Vagina (tissue), 2 donors: ENCODE measurements at regions not wholly inside any gene's neighbourhood (a gene's known extent, or its start where the extent isn't known, plus 50 kb on each side); places are given as distances from the start of the nearest gene placed in this dataset.

Experiments used
- POLR2A ChIP-seq, 2 donors: fragments of 450-650 bp; IDR thresholded peaks; one replicate each; pipeline ENCODE4 v1.6.1; 2017; ENCODE audit warnings: antibody characterized with exemption in 2 of 2, mild to moderate bottlenecking in 2 of 2, moderate library complexity in 2 of 2
- TF ChIP-seq, protein P1 (sequence below), 3 experiments: fragments of 450-650 bp in 2 of 3; fragments of 200-600 bp in 1 of 3; sonication (generic) in 1 of 3; IDR thresholded peaks; one replicate each; pipeline ENCODE4 v1.5.1; 2017 to 2019; ENCODE audit warnings: antibody characterized with exemption in 3 of 3, mild to moderate bottlenecking in 2 of 3, moderate library complexity in 2 of 3

GRCh38 chr2:212752730-212753351 is 214.2 kb upstream of the ERBB4 start:
- TF ChIP-seq, protein P1, sequence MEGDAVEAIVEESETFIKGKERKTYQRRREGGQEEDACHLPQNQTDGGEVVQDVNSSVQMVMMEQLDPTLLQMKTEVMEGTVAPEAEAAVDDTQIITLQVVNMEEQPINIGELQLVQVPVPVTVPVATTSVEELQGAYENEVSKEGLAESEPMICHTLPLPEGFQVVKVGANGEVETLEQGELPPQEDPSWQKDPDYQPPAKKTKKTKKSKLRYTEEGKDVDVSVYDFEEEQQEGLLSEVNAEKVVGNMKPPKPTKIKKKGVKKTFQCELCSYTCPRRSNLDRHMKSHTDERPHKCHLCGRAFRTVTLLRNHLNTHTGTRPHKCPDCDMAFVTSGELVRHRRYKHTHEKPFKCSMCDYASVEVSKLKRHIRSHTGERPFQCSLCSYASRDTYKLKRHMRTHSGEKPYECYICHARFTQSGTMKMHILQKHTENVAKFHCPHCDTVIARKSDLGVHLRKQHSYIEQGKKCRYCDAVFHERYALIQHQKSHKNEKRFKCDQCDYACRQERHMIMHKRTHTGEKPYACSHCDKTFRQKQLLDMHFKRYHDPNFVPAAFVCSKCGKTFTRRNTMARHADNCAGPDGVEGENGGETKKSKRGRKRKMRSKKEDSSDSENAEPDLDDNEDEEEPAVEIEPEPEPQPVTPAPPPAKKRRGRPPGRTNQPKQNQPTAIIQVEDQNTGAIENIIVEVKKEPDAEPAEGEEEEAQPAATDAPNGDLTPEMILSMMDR (IDR thresholded peaks at IDR 0.05), result no peak
- TF ChIP-seq POLR2A (IDR thresholded peaks at IDR 0.05), result no peak
